MV-4-11 (cell line): ENCODE measurements at regions not wholly inside any gene's neighbourhood (a gene's known extent, or its start where the extent isn't known, plus 50 kb on each side); places are given as distances from the start of the nearest gene placed in this dataset.

ENCODE experiments used
- DNase-seq: peaks from one replicate; lab custom pipeline; 2025; lab: John Stamatoyannopoulos, UW

DNA sequence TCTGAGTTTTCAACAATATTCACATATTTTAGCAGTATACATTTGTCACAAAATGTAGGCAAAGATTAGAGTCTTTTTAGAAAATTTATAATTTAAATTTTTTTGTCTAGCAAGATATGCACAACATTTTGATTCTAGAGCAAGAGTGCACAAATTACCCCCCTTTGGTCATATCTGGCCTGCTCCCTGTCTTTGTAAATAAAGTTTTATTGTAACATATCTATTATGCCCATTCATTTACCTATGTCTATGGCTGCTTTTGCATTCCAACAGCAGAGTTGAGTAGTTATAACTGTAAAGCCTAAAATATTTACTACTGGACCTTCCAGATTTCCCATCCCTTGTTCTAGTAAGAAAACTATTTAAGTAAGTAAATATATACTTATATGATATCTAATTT is 430.7 kb downstream of the EDEM1 start:
- DNase-seq = no peak

DNA sequence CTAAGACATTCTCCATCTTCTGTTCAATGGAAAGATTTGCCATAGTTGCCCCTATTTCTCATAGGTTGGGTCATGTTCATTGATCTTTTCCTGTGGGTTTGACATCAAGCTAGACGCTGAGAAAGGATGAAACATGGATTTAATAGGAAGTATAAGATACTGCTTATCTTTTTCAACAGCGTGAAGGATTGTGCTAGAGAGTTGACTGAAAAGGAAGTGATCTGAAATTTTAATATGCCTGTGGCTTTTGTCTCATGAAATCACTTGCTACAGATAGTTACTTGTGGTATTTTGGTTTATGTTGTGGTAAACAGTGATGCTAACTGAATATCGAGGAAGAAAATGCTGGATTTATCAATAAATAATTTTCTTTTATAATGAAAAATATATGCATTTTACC is 442.9 kb downstream of the EDEM1 start:
- peak; percentile 65 for DNase-seq

DNA sequence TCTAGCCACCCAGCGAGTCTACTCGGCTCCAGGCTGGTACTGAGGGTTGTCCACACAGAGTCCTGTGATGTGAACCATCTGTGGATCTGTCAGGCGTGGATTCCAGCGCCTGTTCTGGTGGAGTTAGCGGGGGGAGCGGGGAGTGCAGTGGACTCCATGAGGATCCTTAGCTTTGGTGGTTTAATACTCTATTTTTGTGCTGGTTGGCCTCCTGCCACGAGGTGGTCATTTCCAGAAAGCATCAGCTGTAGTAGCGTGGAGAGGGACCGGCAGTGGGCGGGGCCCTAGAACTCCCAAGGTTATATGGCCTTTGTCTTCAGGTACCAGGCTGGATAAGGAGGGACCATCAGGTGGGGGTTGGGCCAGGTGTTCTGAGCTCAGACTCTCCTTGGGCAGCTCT is 446.5 kb downstream of the EDEM1 start:
- DNase-seq = no peak

GRCh38 chr3:5634411-5634810 is 446.9 kb downstream of the EDEM1 start:
- DNase-seq = no peak

DNA sequence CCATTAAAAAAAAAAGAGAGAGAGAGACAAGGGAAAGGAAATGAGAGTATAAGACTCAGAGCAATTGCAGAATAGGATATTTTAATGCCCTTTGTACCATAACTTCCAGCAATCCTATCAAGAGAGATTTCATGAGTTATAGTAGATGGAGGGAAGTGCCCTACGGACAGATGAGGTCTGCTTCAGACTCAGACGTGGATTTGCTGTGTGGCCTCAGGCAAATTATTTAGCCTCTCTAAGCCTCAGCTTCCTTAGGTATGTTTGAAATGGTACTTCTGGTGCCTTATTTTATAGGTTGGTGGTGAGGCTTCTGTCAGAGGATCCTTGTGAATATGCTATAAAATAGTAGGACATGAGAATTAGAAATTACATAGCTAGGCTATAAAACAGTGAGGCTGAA is 448.2 kb downstream of the EDEM1 start:
- DNase-seq = no peak

DNA sequence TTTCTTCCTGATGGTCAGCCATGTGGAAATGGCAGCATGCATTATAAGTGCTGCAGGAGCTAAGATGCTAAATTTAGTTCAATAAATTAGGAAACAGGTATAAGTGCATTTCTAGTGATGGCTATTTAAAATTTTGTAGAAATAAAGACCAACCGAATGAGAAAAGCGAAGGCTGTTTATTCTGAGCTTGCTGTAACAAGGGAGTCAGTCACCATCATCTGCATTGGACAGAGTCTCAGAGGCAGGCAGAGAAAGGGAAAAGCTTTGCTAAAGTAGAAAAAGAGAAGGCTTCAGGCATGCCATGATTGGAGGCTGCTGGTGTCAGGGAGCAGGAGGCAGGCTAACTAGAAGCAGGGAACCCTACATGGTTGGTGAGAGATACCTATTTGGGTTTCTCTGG is 451.0 kb downstream of the EDEM1 start:
- no peak for DNase-seq

- peak; percentile 68 for DNase-seq
Measured at GRCh38 chr3:5644773-5645670, 457.5 kb downstream of the EDEM1 start.

DNA sequence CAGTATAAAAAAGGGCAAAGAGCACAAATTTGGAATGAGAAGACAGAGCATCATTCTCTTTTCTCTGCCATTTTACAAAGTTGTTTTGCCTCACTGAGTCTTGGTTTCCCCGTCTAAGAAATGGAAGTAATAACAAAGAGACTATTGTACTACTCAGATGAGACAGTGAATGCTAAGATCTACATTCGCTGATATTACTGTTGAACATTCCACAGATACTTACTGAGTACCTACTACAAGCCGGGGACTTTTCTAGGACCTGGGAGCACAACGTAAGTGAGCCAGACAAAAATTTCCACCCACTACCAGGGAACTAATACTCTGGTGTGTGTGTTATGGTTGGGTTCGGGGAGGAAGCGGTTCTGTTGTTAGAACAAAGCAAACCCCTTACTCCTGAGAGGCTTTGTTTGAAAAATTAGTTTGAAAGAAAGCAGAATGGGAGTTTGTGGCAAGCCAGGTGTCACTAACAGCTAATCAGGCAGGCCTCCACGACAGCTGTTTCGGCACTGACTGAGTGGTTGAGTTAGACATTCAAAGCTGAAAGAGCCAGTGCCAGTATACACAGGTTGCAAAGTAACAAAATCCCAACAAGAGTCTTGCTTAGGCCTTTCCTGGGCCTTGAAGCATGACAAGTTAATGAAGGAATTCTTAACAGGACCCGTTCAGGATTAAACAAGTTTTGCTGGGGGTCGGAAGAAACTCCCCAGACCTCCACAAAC is 458.3 kb downstream of the EDEM1 start:
- DNase-seq = no peak

GRCh38 chr3:5650303-5650702 is 462.8 kb downstream of the EDEM1 start:
- DNase-seq = no peak

GRCh38 chr3:5651351-5651750 is 463.8 kb downstream of the EDEM1 start:
- DNase-seq = no peak

DNA sequence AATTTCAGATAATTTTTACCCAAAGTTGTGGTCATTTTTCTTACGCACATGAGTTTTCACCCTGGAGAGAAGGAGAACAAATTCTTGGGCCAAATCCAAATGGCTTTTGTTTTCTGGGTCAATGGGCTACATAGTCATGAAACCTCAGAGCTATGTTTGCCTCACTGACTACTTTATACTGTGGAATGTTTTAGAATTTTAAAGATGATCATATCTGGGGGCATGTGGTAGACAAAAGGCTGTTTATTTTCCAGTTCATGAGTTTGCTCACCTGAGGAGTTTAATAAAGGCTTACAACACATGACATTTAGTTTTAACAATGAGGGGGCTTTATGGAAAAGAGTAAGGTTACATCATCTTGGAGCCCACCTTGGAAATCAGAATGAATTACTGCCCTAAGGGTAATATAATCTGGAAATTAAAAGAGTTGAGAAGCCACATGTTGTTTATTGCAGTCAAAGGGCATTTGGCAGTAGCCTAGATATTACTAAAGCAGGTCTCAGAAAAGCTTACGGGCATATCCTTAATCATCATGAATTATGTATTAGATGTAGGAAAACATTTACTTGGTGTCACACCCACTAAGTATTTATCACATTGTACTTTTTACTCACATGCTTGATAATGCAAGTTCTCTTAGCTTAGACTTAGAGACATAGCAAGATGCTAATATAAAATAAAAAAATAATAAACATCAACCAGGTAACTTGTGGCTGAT is 466.1 kb downstream of the EDEM1 start:
- DNase-seq = no peak

GRCh38 chr3:5657106-5657505 is 469.6 kb downstream of the EDEM1 start:
- DNase-seq = peak; percentile 99

DNA sequence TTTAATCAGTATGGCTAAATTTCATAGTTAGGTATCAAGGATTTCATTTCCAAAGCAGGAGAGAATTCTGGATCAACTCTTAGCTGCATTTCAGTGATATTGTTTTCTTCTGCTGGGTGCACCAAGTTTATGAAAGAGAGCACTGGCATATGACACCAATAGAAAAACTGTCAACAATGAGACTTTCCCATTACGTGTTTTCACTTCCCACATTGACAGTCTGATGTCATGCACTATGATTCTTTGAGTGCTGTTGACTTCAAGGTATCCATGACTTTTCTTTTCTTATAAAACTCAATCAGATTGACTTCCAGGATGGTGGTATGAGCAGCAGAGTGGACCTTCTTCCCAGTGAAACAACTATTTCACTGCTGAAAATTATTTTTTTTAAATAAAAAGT is 476.1 kb downstream of the EDEM1 start:
- DNase-seq = peak; percentile 53

GRCh38 chr3:5666455-5666854 is 478.9 kb downstream of the EDEM1 start:
- peak; percentile 15 for DNase-seq

- DNase-seq = no peak
Measured at GRCh38 chr3:5673521-5673920, 486.0 kb downstream of the EDEM1 start.

- DNase-seq = peak; percentile 28
Measured at GRCh38 chr3:5675319-5675718, 487.8 kb downstream of the EDEM1 start.

DNA sequence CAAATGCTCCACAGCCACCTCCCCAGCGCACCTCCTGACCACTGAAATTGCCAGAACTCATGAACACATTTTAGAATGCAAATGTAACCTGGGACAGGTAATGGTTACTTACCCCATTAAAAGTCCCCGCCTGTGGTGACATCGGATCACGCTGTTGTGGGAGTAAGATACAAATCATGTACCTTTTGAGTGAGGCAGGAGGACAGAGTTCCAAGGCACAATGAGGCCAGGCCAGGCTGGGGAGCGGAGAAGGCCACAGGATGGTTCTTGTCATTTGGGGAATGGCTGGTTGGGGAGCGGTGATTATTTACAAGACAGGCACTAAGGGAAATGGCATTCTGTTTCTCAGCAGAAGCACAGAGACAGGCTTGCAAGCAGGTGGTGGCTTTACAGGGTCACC is 490.0 kb downstream of the EDEM1 start:
- no peak for DNase-seq

- DNase-seq = no peak
Measured at GRCh38 chr3:5678248-5678647, 490.7 kb downstream of the EDEM1 start.

- no peak for DNase-seq
Measured at GRCh38 chr3:5678844-5679243, 491.3 kb downstream of the EDEM1 start.

GRCh38 chr3:5687230-5687629 is 499.7 kb downstream of the EDEM1 start:
- no peak for DNase-seq

DNA sequence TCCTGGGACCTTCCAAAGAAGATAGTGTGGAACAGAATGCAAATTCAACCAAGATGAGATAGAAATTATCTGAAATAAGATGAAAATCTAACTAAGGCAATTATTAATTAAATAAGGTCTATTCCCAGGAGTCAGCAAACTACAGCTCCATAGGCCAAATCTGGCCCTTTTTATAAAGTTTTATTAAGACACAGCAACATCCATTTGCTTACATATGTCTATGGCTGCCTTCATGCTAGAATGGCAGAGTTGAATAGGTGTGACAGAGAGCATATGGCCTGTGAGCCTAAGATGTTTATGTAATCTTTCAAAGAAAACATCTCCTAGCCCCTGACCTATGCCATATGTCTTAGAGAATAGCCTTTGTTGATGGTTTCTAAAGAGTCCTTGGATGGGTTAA is 503.0 kb downstream of the EDEM1 start:
- DNase-seq = no peak

- peak; percentile 2 for DNase-seq
Measured at GRCh38 chr3:5690904-5691532, 503.5 kb downstream of the EDEM1 start.
